GM18868 (cell line): ENCODE measurements at regions not wholly inside any gene's neighbourhood (a gene's known extent, or its start where the extent isn't known, plus 50 kb on each side); places are given as distances from the start of the nearest gene placed in this dataset.
"Not testable (repeated sequence)": the region's sequence is repeated elsewhere in the genome, so short reads cannot be mapped to it uniquely, and the experiment has no call there.

Experiments used
- ATAC-seq: cut with Tn5 transposase; IDR thresholded peaks from one replicate; pipeline ENCODE4 v1.9.1; 2021; ENCODE audit warnings: mild to moderate bottlenecking, moderate library complexity; ENCODE audit not compliant: unreplicated experiment

GRCh38 chr4:29908276-29908675 is 811.9 kb upstream of the PCDH7 start:
- no peak for ATAC-seq

GRCh38 chr4:29927895-29928294 is 792.3 kb upstream of the PCDH7 start:
- ATAC-seq, result no peak

GRCh38 chr4:29948451-29948850 is 771.7 kb upstream of the PCDH7 start:
- ATAC-seq, result no peak

- no peak for ATAC-seq
Observed at GRCh38 chr4:29948858-29949257, 771.3 kb upstream of the PCDH7 start.

- ATAC-seq, result no peak
Observed at GRCh38 chr4:29966386-29966785, 753.8 kb upstream of the PCDH7 start.

- no peak for ATAC-seq
Observed at GRCh38 chr4:29970626-29971025, 749.5 kb upstream of the PCDH7 start.

GRCh38 chr4:29972121-29972520 is 748.0 kb upstream of the PCDH7 start:
- ATAC-seq, result no peak

GRCh38 chr4:29983890-29984289 is 736.3 kb upstream of the PCDH7 start:
- ATAC-seq, result no peak

GRCh38 chr4:30001628-30002027 is 718.5 kb upstream of the PCDH7 start:
- no peak for ATAC-seq

- ATAC-seq, result no peak
Observed at GRCh38 chr4:30002341-30002740, 717.8 kb upstream of the PCDH7 start.

- no peak for ATAC-seq
Observed at GRCh38 chr4:30005995-30006394, 714.2 kb upstream of the PCDH7 start.

GRCh38 chr4:30024526-30024925 is 695.6 kb upstream of the PCDH7 start:
- ATAC-seq, result no peak

- ATAC-seq, result no peak
Observed at GRCh38 chr4:30028826-30029225, 691.3 kb upstream of the PCDH7 start.

GRCh38 chr4:30056016-30056766 is 664.0 kb upstream of the PCDH7 start:
- ATAC-seq, result no peak

- ATAC-seq, result no peak
Observed at GRCh38 chr4:30068234-30068633, 651.9 kb upstream of the PCDH7 start.

GRCh38 chr4:30073011-30073710 is 647.0 kb upstream of the PCDH7 start:
- no peak for ATAC-seq

- ATAC-seq, result not testable (repeated sequence)
Observed at GRCh38 chr4:30092420-30093128, 627.6 kb upstream of the PCDH7 start.

- no peak for ATAC-seq
Observed at GRCh38 chr4:30094887-30095286, 625.3 kb upstream of the PCDH7 start.

GRCh38 chr4:30103455-30103854 is 616.7 kb upstream of the PCDH7 start:
- no peak for ATAC-seq

- ATAC-seq, result no peak
Observed at GRCh38 chr4:30116401-30116800, 603.8 kb upstream of the PCDH7 start.

- ATAC-seq, result no peak
Observed at GRCh38 chr4:30117433-30117832, 602.7 kb upstream of the PCDH7 start.

GRCh38 chr4:30122711-30123110 is 597.5 kb upstream of the PCDH7 start:
- no peak for ATAC-seq
